A673 (cell line): ENCODE measurements at regions not wholly inside any gene's neighbourhood (a gene's known extent, or its start where the extent isn't known, plus 50 kb on each side); places are given as distances from the start of the nearest gene placed in this dataset.

Experiments
- BruUV-seq: library from RNA; stranded (reverse); fragments of 400-500 nt; replicated peaks from 2 replicates; lab custom pipeline; 2021; lab: Mats Ljungman, UMichigan
- CTCF ChIA-PET: fragments of 300-600 bp; sonication (Branson Sonifier 250); formaldehyde crosslinking; loops from one replicate; lab custom pipeline; 2022; ENCODE audit warnings: antibody characterized with exemption; lab: Charles Lee
- POLR2A ChIA-PET: fragments of 300-600 bp; sonication (Branson Sonifier 250); formaldehyde crosslinking; loops from one replicate; lab custom pipeline; 2022; ENCODE audit warnings: antibody characterized with exemption; ENCODE audit not compliant: low non-redundant PET; lab: Charles Lee
- DNase-seq: peaks from one replicate; pipeline ENCODE4 v3.0.0-alpha.2; 2015; ENCODE audit warnings: low spot score
- H3K27ac ChIP-seq: fragments of 200-600 bp; sonication (generic); 2 replicates; pipeline ENCODE4 v1.5.1; 2016; ENCODE audit warnings: mixed run types, low read depth, mild to moderate bottlenecking, mixed read lengths, antibody characterized with exemption, low read length; ENCODE audit not compliant: poor library complexity, severe bottlenecking
- H3K27me3 ChIP-seq: fragments of 200-600 bp; sonication (generic); replicated peaks from 2 replicates; pipeline ENCODE4 v1.6.1; 2017; ENCODE audit warnings: mixed run types, low read depth, mild to moderate bottlenecking, mixed read lengths, antibody characterized with exemption, low read length; ENCODE audit not compliant: insufficient read depth, poor library complexity
- H3K36me3 ChIP-seq: fragments of 200-600 bp; sonication (generic); 2 replicates; pipeline ENCODE4 v1.6.1; 2016; ENCODE audit warnings: mixed run types, mild to moderate bottlenecking, mixed read lengths, antibody characterized with exemption, low read length; ENCODE audit not compliant: insufficient read depth, poor library complexity, severe bottlenecking
- H3K4me1 ChIP-seq: fragments of 200-600 bp; sonication (generic); 2 replicates; pipeline ENCODE4 v1.6.1; 2017; ENCODE audit warnings: mixed run types, mild to moderate bottlenecking, mixed read lengths, antibody characterized with exemption, low read length; ENCODE audit not compliant: insufficient read depth, poor library complexity, severe bottlenecking
- H3K4me3 ChIP-seq: fragments of 200-600 bp; sonication (generic); 2 replicates; pipeline ENCODE4 v1.5.1; 2016; ENCODE audit warnings: low read depth, mixed run types, mild to moderate bottlenecking, mixed read lengths, low read length; ENCODE audit not compliant: poor library complexity, severe bottlenecking
- H3K9me3 ChIP-seq: fragments of 200-600 bp; sonication (generic); 2 replicates; pipeline ENCODE4 v1.6.1; 2016; ENCODE audit warnings: mixed run types, low read depth, mild to moderate bottlenecking, mixed read lengths, antibody characterized with exemption, low read length; ENCODE audit not compliant: poor library complexity, severe bottlenecking
- EZH2 ChIP-seq: fragments of 200-600 bp; sonication (generic); IDR thresholded peaks from 2 replicates; pipeline ENCODE4 v1.6.1; 2017; ENCODE audit warnings: borderline replicate concordance, low read depth, mild to moderate bottlenecking, mixed read lengths, antibody characterized with exemption, low read length; ENCODE audit not compliant: poor library complexity, severe bottlenecking
- intact Hi-C: fragments of 100-400 bp; cut with micrococcal nuclease; formaldehyde crosslinking; loops from one replicate; pipeline ENCODE4 v1.10.0; 2022; ENCODE audit not compliant: unreplicated experiment
- TF ChIP-seq, protein P1 (sequence below): fragments of 300-800, 200-600 bp; sonication (generic); conservative IDR thresholded peaks from 2 replicates; pipeline ENCODE4 v1.5.1; 2017; ENCODE audit warnings: low read depth, mild to moderate bottlenecking, antibody characterized with exemption, low read length, moderate library complexity, mixed read lengths

DNA sequence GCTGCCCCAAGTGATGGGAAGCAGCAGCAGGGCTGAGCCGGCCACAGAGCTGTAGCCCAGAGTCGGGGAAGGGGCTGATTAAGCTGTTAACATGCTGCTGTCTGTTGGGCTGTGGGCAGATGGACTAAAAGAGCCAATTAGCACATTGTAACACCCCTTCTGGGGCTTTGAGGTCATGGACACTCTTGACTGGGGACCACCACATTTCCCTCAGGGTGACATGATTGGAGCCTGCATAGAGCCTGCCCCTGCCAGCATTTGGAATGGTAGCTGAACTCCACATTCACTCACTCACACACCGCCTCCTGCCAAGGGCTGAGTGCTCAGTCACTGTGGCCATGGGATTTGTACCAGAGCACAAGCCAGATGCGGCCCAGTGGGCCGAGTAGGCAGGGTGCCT lies 646.9 kb downstream of the FAT4 start:
- ChIA-PET CTCF (no interaction called here), POLR2A (no interaction called here)
- no peak overlapping the region for H3K4me3 ChIP-seq
- H3K36me3 ChIP-seq, result no peaks in the 10 kb centered on the region
- intact Hi-C loops, result no loop called here
- H3K27ac ChIP-seq, result no peak overlapping the region
- BruUV-seq, result no TSS peak
- no peaks in the 10 kb centered on the region for H3K4me1 ChIP-seq
- H3K9me3 ChIP-seq, result no peaks in the 10 kb centered on the region
- DNase-seq, result no peak
- TF ChIP-seq, protein P1, sequence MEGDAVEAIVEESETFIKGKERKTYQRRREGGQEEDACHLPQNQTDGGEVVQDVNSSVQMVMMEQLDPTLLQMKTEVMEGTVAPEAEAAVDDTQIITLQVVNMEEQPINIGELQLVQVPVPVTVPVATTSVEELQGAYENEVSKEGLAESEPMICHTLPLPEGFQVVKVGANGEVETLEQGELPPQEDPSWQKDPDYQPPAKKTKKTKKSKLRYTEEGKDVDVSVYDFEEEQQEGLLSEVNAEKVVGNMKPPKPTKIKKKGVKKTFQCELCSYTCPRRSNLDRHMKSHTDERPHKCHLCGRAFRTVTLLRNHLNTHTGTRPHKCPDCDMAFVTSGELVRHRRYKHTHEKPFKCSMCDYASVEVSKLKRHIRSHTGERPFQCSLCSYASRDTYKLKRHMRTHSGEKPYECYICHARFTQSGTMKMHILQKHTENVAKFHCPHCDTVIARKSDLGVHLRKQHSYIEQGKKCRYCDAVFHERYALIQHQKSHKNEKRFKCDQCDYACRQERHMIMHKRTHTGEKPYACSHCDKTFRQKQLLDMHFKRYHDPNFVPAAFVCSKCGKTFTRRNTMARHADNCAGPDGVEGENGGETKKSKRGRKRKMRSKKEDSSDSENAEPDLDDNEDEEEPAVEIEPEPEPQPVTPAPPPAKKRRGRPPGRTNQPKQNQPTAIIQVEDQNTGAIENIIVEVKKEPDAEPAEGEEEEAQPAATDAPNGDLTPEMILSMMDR, result no peak
- TF ChIP-seq EZH2, result no peak
- no peaks in the 10 kb centered on the region for H3K27me3 ChIP-seq

DNA sequence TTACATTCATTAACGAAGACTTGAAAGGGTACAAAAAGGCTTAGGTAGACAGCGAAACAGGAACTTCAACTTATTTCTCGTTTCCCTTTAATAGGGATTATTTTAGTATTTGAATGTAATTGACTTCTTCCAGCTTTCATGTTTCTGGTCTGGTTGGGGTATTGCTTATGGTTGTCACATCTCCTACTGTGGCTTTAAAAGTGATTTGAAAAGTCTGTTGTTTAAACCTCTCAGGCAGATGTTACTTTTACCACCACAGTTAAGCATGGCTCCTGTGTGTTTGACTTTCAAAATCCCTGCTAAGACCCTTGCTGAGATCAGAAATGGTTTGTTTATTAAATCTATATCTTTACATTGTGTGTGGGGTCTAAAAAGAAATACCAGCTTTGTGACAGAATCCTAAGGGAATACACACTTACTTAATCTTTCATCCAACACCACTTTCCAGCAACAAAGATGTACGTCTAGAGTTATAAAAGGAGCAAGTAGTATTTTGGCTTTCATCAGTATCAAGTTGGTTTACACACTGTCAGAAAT lies 661.2 kb downstream of the FAT4 start:
- ChIA-PET CTCF (no interaction called here), POLR2A (no interaction called here)
- Histone ChIP-seq H3K9me3 (no peaks in the 10 kb centered on the region), H3K4me3 (no peak overlapping the region), H3K27ac (peak overlapping the region; percentile 47), H3K4me1 (peaks cover 18% of the 10 kb centered on the region), H3K36me3 (no peaks in the 10 kb centered on the region), H3K27me3 (no peaks in the 10 kb centered on the region)
- BruUV-seq, result no TSS peak
- peak; percentile 18 for DNase-seq
- intact Hi-C loops, result loop anchor here (5.0 kb wide), 1 partner anchor 664 kb away; the partner anchor contains the start of gene FAT4
- TF ChIP-seq EZH2, result no peak
- TF ChIP-seq, protein P1, result no peak

DNA sequence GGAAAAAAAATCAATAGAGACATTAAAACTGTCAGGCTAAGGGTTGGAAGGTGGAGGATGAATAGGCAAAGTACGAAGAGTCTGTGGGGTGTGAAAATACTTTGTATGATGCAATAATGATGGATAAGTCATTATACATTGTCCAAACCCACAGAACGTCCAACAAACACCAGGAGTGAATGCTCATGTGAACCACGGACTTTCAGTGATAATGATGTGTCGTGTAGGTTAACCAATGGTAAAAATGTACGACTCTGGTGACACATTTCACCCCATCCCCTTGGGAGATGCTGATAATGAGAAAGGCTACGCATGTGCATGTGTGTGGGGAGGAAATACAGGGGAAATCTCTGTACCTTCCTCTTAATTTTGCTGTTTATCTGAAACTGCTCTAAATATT lies 665.2 kb downstream of the FAT4 start:
- no peak overlapping the region for H3K4me3 ChIP-seq
- DNase-seq, result no peak
- H3K27me3 ChIP-seq, result no peaks in the 10 kb centered on the region
- no TSS peak for BruUV-seq
- ChIA-PET POLR2A (no interaction called here), CTCF (no interaction called here)
- no peak for TF ChIP-seq EZH2
- TF ChIP-seq, protein P1, result no peak
- H3K9me3 ChIP-seq, result no peaks in the 10 kb centered on the region
- no peak overlapping the region for H3K27ac ChIP-seq
- intact Hi-C loops, result loop anchor here (5.0 kb wide), 1 partner anchor 668 kb away; the partner anchor contains the start of gene FAT4
- no peaks in the 10 kb centered on the region for H3K36me3 ChIP-seq
- H3K4me1 ChIP-seq, result peaks cover 17% of the 10 kb centered on the region
